Activated CD8-positive, alpha-beta T cell treated with anti-CD3 and anti-CD28 coated beads for 36 hours (primary cell): ENCODE measurements at regions not wholly inside any gene's neighbourhood (a gene's known extent, or its start where the extent isn't known, plus 50 kb on each side); places are given as distances from the start of the nearest gene placed in this dataset.
A peak's percentile ranks its signal among the peaks of the same experiment; 100 is the strongest.

Experiments
- ATAC-seq: fragments of 200-7000 bp; cut with Tn5 transposase; one replicate; pipeline ENCODE4 v1.10.0; 2021; ENCODE audit warnings: mild to moderate bottlenecking, moderate library complexity
- CTCF ChIA-PET: fragments of 350-600 bp; sonication (Branson Sonifier 250); formaldehyde crosslinking; loops from one replicate; lab custom pipeline; 2021; ENCODE audit warnings: antibody characterized with exemption; lab: Charles Lee
- POLR2A ChIA-PET: fragments of 350-600 bp; sonication (Branson Sonifier 250); formaldehyde crosslinking; loops from one replicate; lab custom pipeline; 2021; ENCODE audit warnings: antibody characterized with exemption; lab: Charles Lee
- DNase-seq: peaks from one replicate; pipeline ENCODE4 v3.0.0-alpha.2; 2020
- H3K27ac Mint-ChIP-seq: one replicate; pipeline ENCODE4 v1.8.0; 2021; ENCODE audit warnings: mild to moderate bottlenecking, mixed read lengths
- H3K27me3 Mint-ChIP-seq: one replicate; pipeline ENCODE4 v1.8.0; 2021; ENCODE audit warnings: mixed read lengths
- H3K36me3 Mint-ChIP-seq: one replicate; pipeline ENCODE4 v1.8.0; 2021; ENCODE audit warnings: low read depth, mixed read lengths
- H3K4me1 Mint-ChIP-seq: one replicate; pipeline ENCODE4 v1.8.0; 2021; ENCODE audit warnings: low read depth, mixed read lengths
- H3K4me3 Mint-ChIP-seq: one replicate; pipeline ENCODE4 v1.8.0; 2021; ENCODE audit warnings: mild to moderate bottlenecking, moderate library complexity, mixed read lengths
- H3K9me3 Mint-ChIP-seq: one replicate; pipeline ENCODE4 v1.8.0; 2021; ENCODE audit warnings: mixed read lengths
- intact Hi-C: fragments of 100-400 bp; cut with micrococcal nuclease; formaldehyde crosslinking; loops from one replicate; pipeline ENCODE4 v1.10.0; 2022
- TF ChIP-seq, protein P1 (sequence below): fragments of 200-600 bp; IDR thresholded peaks from one replicate; pipeline ENCODE4 v1.8.0; 2022; ENCODE audit warnings: antibody characterized with exemption, mild to moderate bottlenecking

DNA sequence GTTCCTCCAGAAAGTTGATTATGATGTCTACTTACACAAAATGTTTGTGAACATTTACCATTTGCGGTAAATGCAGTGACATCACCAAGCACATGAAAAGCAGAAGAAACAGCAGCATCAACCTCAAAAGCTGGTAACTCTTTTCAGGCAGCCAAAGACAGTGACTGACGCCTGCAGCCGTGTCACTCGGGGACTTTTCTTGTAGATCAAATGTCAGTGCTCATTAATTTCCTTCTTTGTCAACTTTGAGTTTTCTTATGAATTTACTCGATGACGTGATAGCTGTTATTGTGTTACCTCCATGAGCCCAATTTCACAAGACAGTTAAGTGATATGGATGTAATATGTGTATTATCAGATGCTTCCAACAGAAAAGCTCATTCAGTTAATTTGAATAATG, 92.5 kb downstream of the RIPK4 start:
- POLR2A ChIA-PET: no interaction called here
- intact Hi-C loops: no loop called here
- H3K27ac Mint-ChIP-seq: no peak overlapping the region
- CTCF ChIA-PET: interaction anchor here (0.9 to 1.0 kb wide), 2 partner anchors 61 to 65 kb away, joined by 3 to 4 read pairs; no protein-coding TSS in a partner anchor
- ATAC-seq: no peak
- TF ChIP-seq, protein P1, sequence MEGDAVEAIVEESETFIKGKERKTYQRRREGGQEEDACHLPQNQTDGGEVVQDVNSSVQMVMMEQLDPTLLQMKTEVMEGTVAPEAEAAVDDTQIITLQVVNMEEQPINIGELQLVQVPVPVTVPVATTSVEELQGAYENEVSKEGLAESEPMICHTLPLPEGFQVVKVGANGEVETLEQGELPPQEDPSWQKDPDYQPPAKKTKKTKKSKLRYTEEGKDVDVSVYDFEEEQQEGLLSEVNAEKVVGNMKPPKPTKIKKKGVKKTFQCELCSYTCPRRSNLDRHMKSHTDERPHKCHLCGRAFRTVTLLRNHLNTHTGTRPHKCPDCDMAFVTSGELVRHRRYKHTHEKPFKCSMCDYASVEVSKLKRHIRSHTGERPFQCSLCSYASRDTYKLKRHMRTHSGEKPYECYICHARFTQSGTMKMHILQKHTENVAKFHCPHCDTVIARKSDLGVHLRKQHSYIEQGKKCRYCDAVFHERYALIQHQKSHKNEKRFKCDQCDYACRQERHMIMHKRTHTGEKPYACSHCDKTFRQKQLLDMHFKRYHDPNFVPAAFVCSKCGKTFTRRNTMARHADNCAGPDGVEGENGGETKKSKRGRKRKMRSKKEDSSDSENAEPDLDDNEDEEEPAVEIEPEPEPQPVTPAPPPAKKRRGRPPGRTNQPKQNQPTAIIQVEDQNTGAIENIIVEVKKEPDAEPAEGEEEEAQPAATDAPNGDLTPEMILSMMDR: no peak
- no peaks in the 10 kb centered on the region for H3K36me3 Mint-ChIP-seq
- no peak for DNase-seq
- no peak overlapping the region for H3K4me3 Mint-ChIP-seq
- H3K4me1 Mint-ChIP-seq: peaks cover 7% of the 10 kb centered on the region
- H3K9me3 Mint-ChIP-seq: no peaks in the 10 kb centered on the region
- peaks cover 3% of the 10 kb centered on the region for H3K27me3 Mint-ChIP-seq

DNA sequence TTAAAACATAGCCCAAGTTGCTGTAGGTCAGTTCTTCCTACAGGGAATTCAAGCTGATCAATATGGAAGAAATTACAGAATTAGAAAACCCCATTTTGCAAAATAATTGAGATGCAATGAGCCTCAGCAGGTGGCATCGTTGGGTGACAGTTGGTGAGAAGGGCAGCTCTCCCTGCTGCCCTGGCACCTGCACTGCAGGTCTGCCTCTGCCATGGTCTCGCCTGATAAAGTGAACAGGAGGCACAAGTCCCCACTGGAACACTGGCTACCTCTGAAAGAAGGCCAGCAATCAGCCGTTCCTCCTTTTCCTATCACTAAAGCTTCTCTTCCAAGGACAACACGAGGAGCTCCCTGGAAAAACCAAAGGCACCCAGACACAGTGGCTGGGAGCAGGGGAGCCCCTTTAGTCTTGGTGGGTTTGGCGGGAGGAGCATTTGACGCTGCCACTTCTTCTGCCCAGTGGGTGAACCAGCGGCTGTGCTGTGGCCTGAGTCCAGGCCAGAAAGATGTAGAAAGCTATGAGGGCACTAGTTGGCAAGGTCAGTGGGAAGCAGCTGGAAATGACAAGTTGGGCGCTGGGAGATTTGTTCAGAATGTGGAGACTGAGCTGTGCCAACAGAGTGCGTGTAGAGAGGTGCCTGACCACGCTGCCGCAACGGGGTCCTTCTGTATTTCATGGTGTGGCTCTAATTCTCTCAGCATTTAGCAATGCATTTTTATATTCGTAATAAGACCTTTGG, 93.1 kb downstream of the RIPK4 start:
- H3K4me3 Mint-ChIP-seq: no peak overlapping the region
- H3K27ac Mint-ChIP-seq: no peak overlapping the region
- POLR2A ChIA-PET: no interaction called here
- intact Hi-C loops: no loop called here
- H3K9me3 Mint-ChIP-seq: no peaks in the 10 kb centered on the region
- peaks cover 3% of the 10 kb centered on the region for H3K27me3 Mint-ChIP-seq
- H3K4me1 Mint-ChIP-seq: peaks cover 7% of the 10 kb centered on the region
- DNase-seq (no peak), ATAC-seq (no peak)
- no peaks in the 10 kb centered on the region for H3K36me3 Mint-ChIP-seq
- TF ChIP-seq, protein P1: no peak
- CTCF ChIA-PET: interaction anchor here (0.9 to 1.0 kb wide), 2 partner anchors 61 to 64 kb away, joined by 3 to 4 read pairs; no protein-coding TSS in a partner anchor

DNA sequence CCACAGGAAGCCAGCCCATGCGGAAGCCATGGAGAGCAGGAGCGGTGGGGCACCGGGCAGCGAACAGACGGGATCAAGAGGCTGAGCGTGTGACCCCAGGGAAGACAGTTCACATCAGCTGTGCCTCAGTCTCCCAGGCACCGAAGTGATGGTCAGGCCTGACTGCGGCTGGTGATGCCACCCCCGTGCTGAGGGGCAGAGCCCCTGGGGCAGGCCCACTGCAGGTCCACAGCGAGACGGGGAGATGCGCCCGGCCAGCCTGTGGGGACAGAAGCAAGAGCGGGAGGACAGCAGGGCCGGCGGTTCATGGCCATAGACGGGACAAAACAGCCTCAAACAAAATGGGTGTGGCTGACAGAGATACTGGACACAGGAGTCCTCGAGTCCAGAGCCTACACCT, 93.8 kb downstream of the RIPK4 start:
- ChIA-PET POLR2A (no interaction called here), CTCF (interaction anchor here (1.0 kb wide), 1 partner anchor 60 kb away, joined by 4 read pairs; no protein-coding TSS in a partner anchor)
- Mint-ChIP-seq H3K4me3 (no peak overlapping the region), H3K27ac (no peak overlapping the region), H3K27me3 (peaks cover 3% of the 10 kb centered on the region), H3K36me3 (no peaks in the 10 kb centered on the region), H3K9me3 (no peaks in the 10 kb centered on the region), H3K4me1 (peaks cover 7% of the 10 kb centered on the region)
- ATAC-seq: no peak
- no peak for DNase-seq
- intact Hi-C loops: no loop called here
- TF ChIP-seq, protein P1: no peak

DNA sequence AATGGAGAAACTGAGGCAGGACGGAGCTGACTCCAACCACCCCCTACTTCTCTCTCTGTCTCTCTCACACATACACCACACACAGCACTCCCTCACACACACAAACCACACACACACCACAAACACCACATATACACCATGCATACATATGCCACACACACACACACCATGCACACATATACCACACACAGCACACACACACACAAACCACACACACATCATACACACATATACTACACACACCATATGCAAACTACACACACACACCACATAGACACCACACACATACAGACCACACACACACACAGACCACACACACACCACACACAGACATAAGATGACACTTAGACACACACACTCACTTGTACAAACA, 94.3 kb downstream of the RIPK4 start:
- Mint-ChIP-seq H3K27me3 (peaks cover 3% of the 10 kb centered on the region), H3K9me3 (no peaks in the 10 kb centered on the region), H3K4me1 (peaks cover 7% of the 10 kb centered on the region), H3K36me3 (no peaks in the 10 kb centered on the region), H3K4me3 (no peak overlapping the region), H3K27ac (no peak overlapping the region)
- TF ChIP-seq, protein P1: no peak
- ChIA-PET POLR2A (no interaction called here), CTCF (no interaction called here)
- ATAC-seq (no peak), DNase-seq (no peak)
- intact Hi-C loops: no loop called here

DNA sequence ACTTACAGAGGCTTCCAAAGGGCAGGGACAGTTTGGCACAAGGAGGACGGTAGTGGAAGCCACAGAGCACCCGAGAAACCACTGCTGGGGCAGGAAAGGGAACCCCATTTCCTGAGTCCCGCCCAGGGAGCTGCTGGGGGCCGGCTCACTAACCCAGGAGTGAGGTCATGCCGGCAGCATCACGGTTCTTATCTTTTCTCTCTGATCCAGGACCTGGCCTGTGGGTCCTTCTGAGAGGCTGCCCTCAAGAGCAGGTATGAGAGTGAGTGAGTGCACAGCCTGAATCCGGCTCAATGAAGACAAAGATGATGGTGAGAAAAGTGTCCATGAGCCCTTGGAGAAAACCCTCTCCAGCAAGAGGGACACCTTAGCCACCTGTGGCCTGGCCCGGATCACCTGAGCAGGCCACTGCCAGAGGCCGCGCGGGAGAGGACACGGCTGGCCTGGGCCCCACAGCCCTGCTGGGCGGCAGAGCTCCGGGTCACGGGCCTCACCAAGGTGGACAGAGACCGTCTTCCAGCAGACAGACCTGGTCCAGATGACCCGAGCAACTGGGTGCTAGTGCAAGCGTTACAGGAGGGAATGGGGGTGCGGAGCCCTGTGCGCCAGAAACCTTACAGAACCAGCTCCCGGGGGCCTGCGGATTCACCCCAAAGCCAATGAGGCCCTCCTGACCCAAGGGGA, 94.9 kb downstream of the RIPK4 start:
- POLR2A ChIA-PET: no interaction called here
- TF ChIP-seq, protein P1: no peak
- peak; percentile 34 for ATAC-seq
- CTCF ChIA-PET: no interaction called here
- DNase-seq: peak; percentile 9
- H3K9me3 Mint-ChIP-seq: no peaks in the 10 kb centered on the region
- H3K27ac Mint-ChIP-seq: no peak overlapping the region
- no peaks in the 10 kb centered on the region for H3K36me3 Mint-ChIP-seq
- H3K4me1 Mint-ChIP-seq: peaks cover 7% of the 10 kb centered on the region
- peaks cover 3% of the 10 kb centered on the region for H3K27me3 Mint-ChIP-seq
- intact Hi-C loops: no loop called here
- H3K4me3 Mint-ChIP-seq: no peak overlapping the region
